Endothelial cell of hepatic sinusoid (primary cell): ENCODE measurements at regions not wholly inside any gene's neighbourhood (a gene's known extent, or its start where the extent isn't known, plus 50 kb on each side); places are given as distances from the start of the nearest gene placed in this dataset.

ENCODE experiments used
- in situ Hi-C: cut with HindIII; loops from 2 replicates; pipeline ENCODE4 v1.10.0; 2017; ENCODE audit warnings: low sequenced_read_pairs

DNA sequence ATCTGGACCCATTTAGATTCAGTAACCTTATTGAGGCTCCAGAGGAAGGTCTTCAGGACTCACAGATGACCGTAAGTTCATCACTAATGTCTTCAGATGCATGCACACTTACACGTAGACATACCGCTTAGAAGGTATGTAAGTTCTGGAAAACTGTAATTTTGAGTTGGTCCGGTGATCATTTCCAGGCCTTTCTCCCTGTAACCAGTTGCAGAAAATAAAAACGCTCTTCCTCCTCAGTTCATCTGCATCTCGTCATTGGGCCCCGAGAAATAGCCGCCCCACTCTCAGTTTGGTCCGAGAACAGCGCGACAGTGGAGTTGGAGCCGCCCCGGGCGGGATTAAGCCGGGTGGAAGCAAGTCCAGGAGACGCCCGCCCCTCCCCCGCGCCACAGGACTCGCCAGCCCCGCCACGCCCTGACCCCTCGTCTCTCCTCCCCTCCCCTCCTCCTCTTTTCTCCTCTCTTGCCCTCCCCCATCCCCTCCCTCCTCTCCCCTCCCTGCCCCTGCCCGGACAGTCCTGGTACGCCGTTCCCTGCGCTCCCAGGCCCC is 83.7 kb downstream of the TNFAIP2 start:
- in situ Hi-C loops, result no loop called here

DNA sequence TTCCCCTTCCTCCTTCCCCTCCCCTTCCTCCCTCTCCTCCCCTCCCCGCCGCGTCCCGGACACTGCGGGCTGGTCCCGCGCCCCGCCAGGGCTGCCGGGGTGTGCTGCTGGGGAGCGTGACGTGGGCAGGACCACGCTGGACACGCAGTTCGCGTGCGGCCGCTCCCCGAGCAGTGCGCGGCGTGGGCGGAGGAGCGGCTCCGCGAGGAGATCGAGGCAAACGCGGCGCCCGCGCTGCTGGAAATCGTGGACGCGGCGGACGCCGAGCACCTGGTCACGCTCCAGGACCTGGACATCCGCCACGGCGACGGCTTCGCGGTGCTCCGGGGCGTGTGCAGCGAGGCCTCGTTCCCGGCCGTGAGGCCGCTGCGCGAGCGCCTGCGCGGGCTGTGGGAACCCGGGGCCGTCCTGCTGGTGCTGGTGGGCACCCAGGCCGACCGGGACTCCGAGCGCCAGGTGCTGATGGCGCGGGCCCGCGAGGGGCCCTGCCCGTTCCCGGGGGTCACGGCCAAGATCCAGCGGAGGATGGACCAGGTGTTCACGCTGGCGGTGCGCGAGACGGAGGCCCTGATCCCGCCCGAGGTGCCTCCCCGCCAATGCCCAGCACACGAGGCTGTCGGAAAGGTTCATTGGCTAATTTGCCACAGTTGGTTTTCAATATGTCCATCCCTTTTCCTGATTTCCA is 84.3 kb downstream of the TNFAIP2 start:
- in situ Hi-C loops, result no loop called here

DNA sequence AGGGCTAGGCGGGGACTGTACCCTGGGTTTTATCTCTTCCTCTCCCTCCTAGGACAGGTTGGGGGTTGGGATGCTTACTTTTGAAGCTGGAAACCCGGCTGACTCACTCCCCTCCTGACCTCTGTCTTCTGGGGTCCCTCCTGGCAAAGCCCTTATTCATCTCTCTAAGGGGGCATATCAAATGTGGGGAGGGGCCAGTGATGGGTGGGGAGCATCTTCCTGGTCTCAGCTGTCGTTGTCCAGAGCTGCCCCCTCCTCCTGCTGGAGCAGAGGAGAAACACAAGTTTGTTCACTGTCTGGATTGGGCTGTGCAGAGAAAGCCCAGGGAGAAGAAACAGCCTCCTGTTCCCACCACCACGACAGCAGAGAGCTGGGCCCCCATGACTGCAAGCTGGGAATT is 85.8 kb downstream of the TNFAIP2 start:
- in situ Hi-C loops, result no loop called here

DNA sequence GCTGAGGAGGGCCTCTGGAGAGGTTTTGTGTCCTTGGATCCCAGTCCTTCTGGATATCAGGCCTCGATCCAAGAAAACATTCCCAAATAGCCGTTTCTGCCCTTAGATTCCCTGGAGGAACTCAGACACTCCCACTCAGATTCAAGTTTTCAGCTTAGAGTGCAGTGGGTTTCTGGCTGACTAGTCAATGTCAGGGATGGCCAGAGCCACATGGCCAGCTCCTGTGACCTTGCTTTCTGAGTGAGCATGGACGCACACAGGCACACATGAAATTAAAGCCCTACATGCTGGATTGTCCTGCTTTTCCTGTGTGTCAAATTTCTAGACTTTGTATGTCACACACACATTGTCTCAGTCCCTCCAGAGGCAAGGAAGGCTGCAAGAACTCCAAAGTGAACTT is 86.2 kb downstream of the TNFAIP2 start:
- in situ Hi-C loops, result no loop called here

DNA sequence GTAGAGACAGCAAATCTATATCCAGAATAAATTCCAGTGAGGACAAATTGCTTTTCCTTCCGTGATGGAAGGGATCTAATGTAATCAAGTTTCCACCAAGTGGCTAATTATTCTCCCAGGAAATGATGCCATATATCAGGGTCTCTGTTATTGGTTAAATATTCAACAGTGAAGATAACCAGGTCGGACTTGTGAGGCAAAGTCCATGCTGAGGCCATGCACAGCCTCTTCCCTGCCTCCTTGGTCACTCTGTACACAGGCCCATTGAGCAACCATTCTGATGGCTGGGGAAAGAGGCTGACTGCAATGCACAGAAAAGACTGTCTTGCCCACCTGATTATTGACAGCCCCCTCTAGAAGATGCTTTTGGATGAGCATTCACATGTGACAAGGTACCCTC is 90.1 kb downstream of the TNFAIP2 start:
- in situ Hi-C loops, result no loop called here

DNA sequence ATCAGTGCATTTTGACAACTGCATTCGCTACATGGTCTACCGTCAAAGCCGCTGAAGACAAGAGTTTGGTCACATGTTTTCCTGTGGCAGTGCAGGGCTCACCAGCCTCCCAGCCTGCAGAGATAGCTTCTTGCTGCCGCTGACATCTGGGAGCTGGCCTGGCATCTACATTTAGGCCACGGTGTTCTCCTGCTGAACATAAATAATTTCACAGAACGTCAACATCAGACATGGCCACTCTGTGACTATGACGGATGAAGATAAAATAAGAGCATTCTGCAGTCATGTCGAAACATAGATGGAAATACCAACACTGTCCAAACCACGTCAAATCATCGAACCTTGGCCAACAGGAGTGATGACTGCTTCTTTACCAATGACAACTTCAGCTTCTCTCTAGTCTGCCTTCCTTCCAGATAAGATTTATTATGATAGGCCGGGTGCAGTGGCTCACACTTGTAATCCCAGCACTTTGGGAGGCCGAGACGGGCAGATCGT is 91.2 kb downstream of the TNFAIP2 start:
- in situ Hi-C loops, result no loop called here

DNA sequence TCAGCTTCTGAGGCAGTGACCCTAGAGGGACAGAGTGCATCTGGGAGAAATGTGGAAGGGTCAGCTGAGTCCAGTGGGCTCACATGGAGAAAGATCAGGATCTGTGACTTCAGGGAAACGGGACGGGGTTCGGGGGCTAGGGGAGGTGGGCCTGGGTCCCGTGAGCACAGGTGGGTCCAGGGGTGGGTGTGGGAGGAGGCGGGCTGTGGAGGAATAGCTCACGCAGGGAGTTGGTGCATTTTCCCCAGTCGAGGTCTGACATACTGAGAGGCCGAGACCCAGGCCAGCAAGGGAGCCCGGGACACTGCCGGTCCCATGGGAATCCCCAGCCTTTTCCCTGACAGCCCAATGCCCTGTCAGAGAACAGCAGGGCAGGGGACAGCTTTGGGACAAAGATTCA is 93.1 kb downstream of the TNFAIP2 start:
- in situ Hi-C loops, result no loop called here

DNA sequence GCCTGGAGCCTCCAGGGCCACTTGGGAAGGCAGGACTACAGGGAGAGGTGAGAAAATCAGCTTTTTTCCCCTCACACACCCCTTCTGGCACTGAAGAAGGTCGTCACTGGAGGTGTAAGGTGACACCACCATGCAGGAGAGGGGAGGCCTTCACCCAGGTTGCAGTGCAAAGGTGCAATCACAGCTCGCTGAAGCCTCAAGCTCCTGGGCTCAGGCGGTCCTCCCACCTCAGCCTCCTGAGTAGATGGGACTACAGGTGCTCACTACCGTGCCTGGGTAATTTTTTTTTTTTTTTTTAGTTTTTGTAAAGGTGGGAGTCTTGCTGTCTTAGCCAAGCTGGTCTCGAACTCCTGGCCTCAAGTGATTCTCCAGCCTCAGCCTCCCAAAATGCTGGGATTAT is 93.6 kb downstream of the TNFAIP2 start:
- in situ Hi-C loops, result no loop called here

DNA sequence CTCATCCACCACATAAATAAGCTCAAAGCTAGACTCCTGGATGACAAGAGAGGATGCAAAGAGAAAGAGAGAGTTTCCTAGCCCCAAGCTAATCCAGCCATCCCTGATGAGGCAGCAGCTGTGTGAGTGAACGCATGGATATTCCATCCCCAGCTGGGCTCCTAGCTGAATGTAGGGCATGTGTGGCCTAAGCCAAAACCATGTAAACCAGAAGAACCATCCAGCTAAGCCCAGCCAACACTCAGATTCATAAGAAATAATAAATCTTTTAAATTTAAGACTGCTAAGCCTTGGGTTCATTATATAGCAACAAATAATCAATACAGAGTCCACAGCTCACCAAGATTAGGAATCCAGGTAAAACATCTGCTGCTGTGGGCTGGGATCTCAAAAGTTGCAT is 94.3 kb downstream of the TNFAIP2 start:
- in situ Hi-C loops, result no loop called here

DNA sequence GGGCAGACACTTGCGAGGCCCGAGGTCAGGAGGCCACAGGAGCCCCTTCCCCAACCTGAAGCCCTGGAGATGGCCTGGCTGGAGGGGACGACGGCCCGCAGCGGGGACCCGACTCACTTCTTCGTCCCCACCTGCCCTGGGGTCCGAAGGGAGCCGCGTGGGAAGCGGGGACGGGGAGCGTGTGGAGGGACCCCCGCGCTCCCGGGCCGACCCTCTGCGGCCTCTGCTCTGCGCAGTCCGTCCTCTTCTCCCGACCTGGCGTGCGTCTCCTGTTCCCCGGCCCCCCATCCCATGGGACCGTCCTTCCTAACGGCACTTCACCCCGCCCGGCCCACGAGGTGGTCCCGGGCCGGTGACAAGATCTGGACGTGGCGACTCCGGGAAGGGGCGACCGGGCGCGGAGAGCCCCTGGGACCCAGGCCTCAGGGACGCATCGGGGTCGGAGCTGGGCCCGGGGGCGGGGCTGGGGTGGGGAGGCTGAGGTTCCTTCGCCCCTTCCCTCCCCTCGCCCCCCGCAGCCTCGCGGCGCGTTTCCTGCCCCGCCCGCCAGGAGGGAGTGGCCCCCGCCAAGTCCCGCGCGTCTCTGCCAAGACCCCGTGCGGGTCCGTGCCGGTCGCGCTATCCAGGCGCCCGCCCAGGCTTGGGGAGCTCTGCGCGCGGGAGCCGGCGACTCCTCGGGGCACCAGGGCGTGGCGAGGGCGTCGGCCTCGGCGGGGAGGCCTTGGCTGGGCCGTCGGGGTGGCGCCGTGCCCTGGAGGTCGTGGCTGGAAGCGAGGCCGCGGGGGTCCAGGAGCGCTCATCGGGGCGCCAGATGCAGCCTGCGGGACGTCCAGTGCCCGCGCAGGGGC is 97.1 kb downstream of the TNFAIP2 start:
- in situ Hi-C loops, result no loop called here

DNA sequence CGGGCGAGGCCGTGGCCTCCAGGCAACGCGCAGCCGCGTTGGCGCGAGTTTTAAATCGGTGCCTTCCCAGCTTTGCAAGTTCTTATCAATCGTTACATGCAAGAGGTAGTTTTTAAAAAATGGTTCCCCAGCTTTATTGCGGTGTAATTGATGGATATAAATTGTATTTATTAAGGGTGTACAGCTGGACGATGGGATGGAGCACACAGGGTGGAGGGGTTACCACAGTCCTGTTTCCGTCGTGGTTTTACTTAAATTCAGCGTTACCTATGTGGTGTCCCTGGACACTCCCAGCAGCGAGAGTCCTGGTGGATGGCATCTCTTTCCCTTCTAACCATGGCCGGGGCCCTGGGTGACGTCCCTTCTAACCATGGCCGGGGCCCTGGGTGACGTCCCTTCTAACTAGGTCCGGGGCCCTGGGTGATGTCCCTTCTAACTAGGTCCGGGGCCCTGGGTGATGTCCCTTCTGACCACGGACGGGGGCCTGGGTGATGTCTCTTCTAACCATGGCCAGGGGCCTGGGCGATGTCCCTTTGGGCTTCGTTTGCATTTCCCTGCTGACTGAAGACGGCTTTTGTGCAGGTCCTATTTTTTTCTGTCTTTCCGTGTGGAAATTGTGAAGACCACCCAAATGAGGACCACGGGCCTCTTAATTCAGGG is 97.9 kb downstream of the TNFAIP2 start:
- in situ Hi-C loops, result no loop called here

DNA sequence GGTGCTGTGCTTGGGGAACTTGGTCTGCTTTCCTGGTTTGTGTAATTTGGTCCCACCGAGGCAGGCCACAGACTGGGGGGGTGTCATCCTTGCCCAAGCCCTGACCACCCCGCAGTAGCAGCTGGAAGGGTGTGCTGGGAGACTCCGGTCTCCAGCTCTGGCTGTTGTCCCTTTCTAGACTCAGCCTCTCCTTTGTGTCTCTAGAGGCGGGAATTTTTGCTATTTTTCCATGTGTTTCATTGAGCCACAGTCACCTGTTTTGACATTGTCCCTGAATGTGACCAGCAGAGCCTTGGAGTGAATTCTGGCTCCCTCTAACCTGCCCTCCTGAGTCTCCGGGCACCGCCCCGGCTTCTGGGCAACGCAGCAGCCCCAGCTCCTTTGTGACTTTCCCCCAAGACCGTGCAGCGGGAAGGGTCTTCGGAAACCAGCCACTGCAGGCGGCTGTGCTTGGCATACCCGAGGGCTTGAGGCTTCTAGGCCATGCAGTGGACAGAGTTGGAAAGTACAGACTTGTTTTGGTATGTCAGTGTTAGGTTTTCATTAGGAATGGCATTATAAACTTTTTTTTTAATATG is 98.6 kb downstream of the TNFAIP2 start:
- in situ Hi-C loops, result no loop called here

DNA sequence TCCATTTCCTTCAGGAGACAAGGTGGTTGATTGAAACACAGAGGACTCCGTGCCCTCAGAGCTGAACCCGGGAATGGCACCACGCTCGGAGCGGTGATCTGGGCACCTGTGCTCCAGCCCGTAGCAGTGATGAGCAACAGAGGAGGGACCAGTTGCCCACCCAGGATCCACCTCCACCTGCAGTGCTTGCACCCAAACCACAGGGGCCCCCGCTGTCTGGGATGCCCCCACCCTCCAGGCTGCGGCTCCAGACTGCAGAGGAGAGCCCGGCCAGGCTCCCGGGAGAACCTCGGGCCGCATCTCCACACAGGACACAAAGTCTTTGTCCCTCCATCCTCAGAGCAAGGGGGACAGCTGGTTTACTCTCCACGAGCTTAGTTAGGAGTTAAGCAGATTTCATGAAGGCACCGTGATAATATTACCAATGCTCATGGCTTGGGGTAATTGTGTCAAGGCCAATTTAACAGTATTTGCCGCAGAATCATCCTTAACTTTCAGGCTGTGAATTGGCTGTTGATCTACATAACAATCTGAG is 100.6 kb downstream of the TNFAIP2 start:
- in situ Hi-C loops, result no loop called here

DNA sequence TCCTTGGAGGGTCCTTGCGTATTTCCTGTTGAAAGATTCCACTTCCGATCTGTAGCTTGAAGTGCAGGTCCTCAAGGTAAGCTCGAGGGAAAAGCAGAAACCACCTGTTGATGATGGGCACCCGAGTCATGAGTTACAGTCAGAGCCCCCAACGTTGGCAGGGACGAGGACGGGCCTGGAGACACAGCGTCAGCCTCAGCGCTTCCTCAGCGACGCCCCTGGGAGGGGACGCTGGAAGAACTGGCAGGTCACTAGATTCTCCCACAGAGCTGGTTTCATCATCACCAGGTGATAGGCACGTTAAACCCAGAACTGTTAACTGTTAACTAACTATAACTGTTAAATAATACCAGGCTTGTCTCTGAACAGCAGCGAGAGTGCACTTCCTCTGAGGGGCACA is 101.8 kb downstream of the TNFAIP2 start:
- in situ Hi-C loops, result no loop called here

DNA sequence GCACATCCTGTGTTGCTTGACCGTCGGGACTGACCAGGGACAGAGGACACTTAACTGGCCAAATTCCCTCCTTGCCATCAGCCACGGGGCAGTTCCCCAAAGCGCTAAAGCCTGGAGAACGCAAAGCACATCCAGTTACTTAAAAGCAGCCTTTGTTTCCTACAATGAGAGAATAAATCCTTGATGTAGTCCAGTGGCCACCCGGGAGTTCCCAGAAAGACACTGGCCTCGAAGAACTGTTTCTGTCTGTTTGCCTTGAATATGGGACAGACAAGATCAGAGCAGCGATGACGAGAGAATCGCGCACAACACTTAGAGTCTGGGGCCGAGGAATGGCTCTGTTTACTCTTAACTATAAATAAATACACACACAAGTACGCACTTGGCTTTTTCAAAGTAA is 102.2 kb downstream of the TNFAIP2 start:
- in situ Hi-C loops, result no loop called here

DNA sequence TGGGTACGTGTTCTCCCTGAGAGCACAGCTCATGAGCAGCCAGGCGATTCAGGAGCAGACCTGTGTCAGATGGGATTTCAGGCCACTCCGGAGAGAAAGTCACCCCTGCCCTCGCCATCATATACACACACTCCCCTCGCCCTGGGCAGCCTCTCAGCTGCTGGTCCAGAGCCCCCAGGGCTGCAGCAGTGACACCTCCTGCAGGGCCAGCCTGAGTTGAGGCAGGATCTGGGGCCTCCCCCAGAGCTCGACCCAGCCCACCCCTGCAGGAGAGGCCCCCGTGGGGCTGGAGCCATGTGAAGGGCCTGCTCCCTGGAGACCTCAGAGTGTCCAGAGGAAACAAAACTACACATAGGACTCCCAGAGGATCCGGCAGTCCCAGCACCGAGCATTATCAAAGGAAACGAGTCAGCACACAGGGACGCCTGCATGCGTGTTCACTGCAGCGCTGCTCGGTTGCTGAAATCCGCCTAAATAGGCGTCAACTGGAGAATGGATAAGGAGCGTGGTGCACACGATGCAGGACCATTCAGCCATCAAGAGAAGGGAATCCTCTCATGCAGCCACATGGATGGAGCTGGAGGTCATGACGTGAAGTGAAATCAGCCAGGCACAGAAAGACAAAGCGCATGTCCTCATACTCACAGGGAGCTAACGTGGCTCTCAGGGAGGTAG is 104.0 kb downstream of the TNFAIP2 start:
- in situ Hi-C loops, result no loop called here

DNA sequence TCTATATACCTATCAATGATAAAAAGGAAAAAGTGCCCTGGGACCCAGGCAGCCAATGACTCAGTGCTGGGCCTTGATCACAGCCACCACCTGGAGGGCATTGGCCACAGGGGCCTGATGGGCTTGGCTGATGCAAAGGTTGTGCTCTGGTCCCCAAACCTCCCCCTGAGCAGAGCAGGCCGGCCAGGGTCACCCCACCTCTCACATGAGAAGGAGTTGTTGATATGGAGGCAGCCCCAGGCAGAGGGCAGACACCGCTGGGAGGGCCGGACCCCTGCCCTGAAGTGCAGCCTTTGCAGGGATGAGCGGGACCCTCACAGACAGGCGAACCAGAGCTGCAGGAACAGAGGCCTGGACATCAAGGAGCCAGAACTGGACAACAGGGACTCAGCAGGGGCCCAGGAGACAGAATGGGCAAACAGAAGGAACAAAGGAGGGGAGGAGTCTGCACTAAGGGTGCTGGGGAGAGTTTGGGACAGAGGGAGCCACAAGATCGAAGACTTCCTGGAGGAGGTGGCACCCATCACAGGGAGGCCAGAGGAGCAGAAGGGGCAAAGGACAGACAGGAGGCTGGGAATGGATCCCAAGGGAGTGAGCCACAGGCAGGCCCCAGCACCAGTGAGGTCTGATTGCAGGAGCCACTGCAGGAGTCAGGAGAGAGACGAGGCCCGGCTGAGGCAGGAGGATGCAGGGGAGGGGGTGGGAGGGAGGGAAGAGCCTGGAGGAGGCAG is 105.0 kb downstream of the TNFAIP2 start:
- in situ Hi-C loops, result no loop called here

DNA sequence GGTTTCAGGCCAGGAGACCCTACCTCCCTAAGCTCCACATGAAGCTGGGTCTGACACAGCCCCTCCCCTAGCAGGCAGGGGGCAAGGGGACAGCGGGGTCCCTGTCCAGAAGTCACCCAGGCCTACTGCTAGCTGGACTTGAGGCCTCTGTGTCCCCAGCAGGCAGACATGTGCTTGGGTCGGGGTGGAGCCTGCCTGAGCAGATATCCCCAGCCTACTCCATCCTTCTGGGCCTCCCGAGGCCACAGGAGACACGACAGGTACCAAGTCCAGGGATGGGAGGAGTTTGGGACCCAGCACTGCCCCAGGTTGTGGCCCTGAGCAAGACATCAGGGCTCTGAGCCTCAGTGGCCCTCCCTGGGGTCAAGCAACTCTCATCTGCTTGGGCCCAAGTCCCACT is 105.2 kb upstream of the EIF5 start:
- in situ Hi-C loops, result no loop called here

DNA sequence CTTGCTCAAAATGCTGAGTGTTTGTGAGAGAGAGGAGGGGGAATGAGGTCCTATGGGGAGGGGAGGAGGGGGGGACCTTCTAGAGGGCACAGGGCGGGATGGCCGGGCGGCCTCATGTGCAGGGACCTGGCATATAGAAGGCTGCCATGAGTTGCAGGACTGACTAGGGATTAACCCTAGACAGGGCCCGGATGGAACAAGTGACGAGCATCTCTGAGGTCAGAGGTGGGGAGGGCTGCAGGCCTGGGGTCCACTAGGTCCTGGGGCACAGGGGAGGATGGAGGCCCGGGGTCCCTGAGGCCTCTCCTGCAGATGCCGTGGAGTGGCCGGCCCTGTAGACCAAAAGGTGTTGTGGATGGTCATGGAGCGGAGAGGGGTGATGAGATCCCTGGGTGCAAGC is 104.0 kb upstream of the EIF5 start:
- in situ Hi-C loops, result no loop called here
